OCI-LY1 (cell line): ENCODE measurements at regions not wholly inside any gene's neighbourhood (a gene's known extent, or its start where the extent isn't known, plus 50 kb on each side); places are given as distances from the start of the nearest gene placed in this dataset.

Experiments
- H2AFZ ChIP-seq: fragments of 200-600 bp; sonication (generic), shearing (Covaris generic); 2 replicates; pipeline ENCODE4 v1.6.0; 2014; ENCODE audit warnings: antibody characterized with exemption, mild to moderate bottlenecking, low read length
- H3F3A ChIP-seq: fragments of 200-600 bp; sonication (generic), shearing (Covaris generic); 2 replicates; pipeline ENCODE4 v1.6.0; 2014; ENCODE audit warnings: mild to moderate bottlenecking, antibody characterized with exemption, low read length, moderate library complexity; ENCODE audit not compliant: insufficient read depth
- H3K27ac ChIP-seq: fragments of 200-600 bp; sonication (generic); 2 replicates; pipeline ENCODE4 v1.5.1; 2014; ENCODE audit warnings: low read length, mixed run types, mild to moderate bottlenecking, low read depth; ENCODE audit not compliant: poor library complexity, severe bottlenecking
- H3K27me3 ChIP-seq: fragments of 200-600 bp; sonication (generic); 2 replicates; pipeline ENCODE4 v1.6.0; 2014; ENCODE audit warnings: antibody characterized with exemption, mild to moderate bottlenecking, low read length, moderate library complexity; ENCODE audit not compliant: insufficient read depth
- H3K36me3 ChIP-seq: fragments of 200-600 bp; sonication (generic); 2 replicates; pipeline ENCODE4 v1.6.1; 2014; ENCODE audit warnings: mild to moderate bottlenecking, antibody characterized with exemption, low read length, moderate library complexity, mixed read lengths; ENCODE audit not compliant: insufficient read depth
- H3K4me1 ChIP-seq: fragments of 200-600 bp; sonication (generic); 2 replicates; pipeline ENCODE4 v1.5.1; 2014; ENCODE audit warnings: mild to moderate bottlenecking, low read length, moderate library complexity; ENCODE audit not compliant: insufficient read depth, severe bottlenecking
- H3K4me2 ChIP-seq: fragments of 200-600 bp; sonication (generic), shearing (Covaris generic); 2 replicates; pipeline ENCODE4 v1.6.1; 2014; ENCODE audit warnings: low read length
- H3K4me3 ChIP-seq: fragments of 200-600 bp; sonication (generic); 2 replicates; pipeline ENCODE4 v1.5.1; 2014; ENCODE audit warnings: low read length, low read depth, mild to moderate bottlenecking, mixed read lengths; ENCODE audit not compliant: poor library complexity, severe bottlenecking
- H3K79me2 ChIP-seq: fragments of 200-600 bp; shearing (Covaris generic); 2 replicates; pipeline ENCODE4 v1.6.1; 2016; ENCODE audit warnings: mixed run types, low read length, mixed read lengths; ENCODE audit not compliant: insufficient read depth
- H3K9ac ChIP-seq: fragments of 200-600 bp; sonication (generic), shearing (Covaris generic); 2 replicates; pipeline ENCODE4 v1.6.1; 2014; ENCODE audit warnings: mild to moderate bottlenecking, low read length, mixed read lengths
- H3K9me2 ChIP-seq: fragments of 200-600 bp; sonication (generic), shearing (Covaris generic); 2 replicates; pipeline ENCODE4 v1.6.1; 2014; ENCODE audit warnings: low read depth, mild to moderate bottlenecking, low read length, mixed read lengths
- H3K9me3 ChIP-seq: fragments of 200-600 bp; shearing (Covaris generic); 2 replicates; pipeline ENCODE4 v1.6.1; 2014; ENCODE audit warnings: low read length, mixed read lengths
- H4K20me1 ChIP-seq: fragments of 200-600 bp; sonication (generic), shearing (Covaris generic); 2 replicates; pipeline ENCODE4 v1.6.0; 2016; ENCODE audit warnings: mild to moderate bottlenecking, low read length; ENCODE audit not compliant: insufficient read depth
- CTCF ChIP-seq: fragments of 200-600 bp; sonication (generic), shearing (Covaris generic); IDR thresholded peaks from 2 replicates; pipeline ENCODE4 v1.5.1; 2017; ENCODE audit warnings: mild to moderate bottlenecking, antibody characterized with exemption, low read length, moderate library complexity, mixed read lengths
- EZH2 ChIP-seq: fragments of 200-600 bp; sonication (generic), shearing (Covaris generic); IDR thresholded peaks from 2 replicates; pipeline ENCODE4 v1.8.0; 2017; ENCODE audit warnings: borderline replicate concordance, mixed run types, mild to moderate bottlenecking, antibody characterized with exemption, low read length, moderate library complexity, mixed read lengths

DNA sequence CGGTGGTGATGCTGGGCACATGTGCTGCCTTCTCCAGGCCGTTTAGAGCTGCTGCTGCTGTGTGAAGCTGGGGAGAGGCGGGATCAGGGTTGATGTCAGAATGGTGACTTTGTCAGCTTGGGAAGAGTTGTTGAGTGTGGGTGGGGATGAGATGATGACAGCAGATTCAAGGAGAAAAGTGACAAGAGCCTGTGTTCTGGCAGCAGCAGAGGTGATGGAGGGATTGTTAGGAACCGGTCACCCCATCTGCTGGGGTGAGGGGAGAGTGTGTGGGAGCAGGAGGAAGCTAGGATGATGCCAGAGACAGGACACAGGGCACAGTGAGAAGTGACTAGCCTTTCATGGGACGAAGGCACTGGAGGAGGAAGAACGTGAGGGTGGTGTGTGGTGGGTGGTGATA is 345.5 kb downstream of the RNF144A start:
- H3K27me3 ChIP-seq, result no peaks in the 10 kb centered on the region; the same call in 1 of the 2 replicates
- no peaks in the 10 kb centered on the region for H3F3A ChIP-seq
- H4K20me1 ChIP-seq, result no peaks in the 10 kb centered on the region
- no peaks in the 10 kb centered on the region for H3K9me3 ChIP-seq
- no peaks in the 10 kb centered on the region for H3K9me2 ChIP-seq
- no peak overlapping the region for H3K27ac ChIP-seq
- H3K36me3 ChIP-seq, result no peaks in the 10 kb centered on the region
- H3K79me2 ChIP-seq, result no peaks in the 10 kb centered on the region
- no peak overlapping the region for H2AFZ ChIP-seq
- H3K9ac ChIP-seq, result no peak overlapping the region
- H3K4me3 ChIP-seq, result no peak overlapping the region
- TF ChIP-seq EZH2 (no peak), CTCF (no peak)
- no peaks in the 10 kb centered on the region for H3K4me1 ChIP-seq
- no peak overlapping the region for H3K4me2 ChIP-seq

DNA sequence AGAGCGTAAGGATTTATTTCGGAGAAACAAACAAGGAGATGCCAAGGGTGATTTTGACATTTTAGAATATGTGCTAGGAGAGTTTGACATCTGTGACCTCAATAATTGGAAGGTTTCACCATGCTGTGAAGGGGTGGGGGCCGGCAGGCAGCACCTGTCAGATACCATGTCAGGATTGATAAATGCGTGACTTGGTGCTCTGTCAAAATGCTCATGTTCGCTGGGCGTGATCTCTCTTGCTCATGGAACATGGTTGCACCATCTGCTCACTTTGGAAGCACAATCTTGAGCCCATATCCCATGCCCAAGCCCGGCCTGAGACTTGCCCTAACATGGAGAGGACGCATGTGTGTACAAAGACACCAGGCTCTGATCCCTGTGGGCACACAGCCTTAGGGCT is 347.6 kb downstream of the RNF144A start:
- H3K27me3 ChIP-seq, result no peaks in the 10 kb centered on the region; the same call in 1 of the 2 replicates
- no peaks in the 10 kb centered on the region for H3K4me1 ChIP-seq
- H3K4me2 ChIP-seq, result no peak overlapping the region
- H3K27ac ChIP-seq, result no peak overlapping the region
- no peak overlapping the region for H3K4me3 ChIP-seq
- no peak for TF ChIP-seq CTCF
- no peak for TF ChIP-seq EZH2
- H3K36me3 ChIP-seq, result no peaks in the 10 kb centered on the region
- H3K9me3 ChIP-seq, result no peaks in the 10 kb centered on the region
- H3K79me2 ChIP-seq, result no peaks in the 10 kb centered on the region
- H3K9me2 ChIP-seq, result no peaks in the 10 kb centered on the region
- H4K20me1 ChIP-seq, result no peaks in the 10 kb centered on the region
- no peaks in the 10 kb centered on the region for H3F3A ChIP-seq
- H2AFZ ChIP-seq, result no peak overlapping the region
- no peak overlapping the region for H3K9ac ChIP-seq

DNA sequence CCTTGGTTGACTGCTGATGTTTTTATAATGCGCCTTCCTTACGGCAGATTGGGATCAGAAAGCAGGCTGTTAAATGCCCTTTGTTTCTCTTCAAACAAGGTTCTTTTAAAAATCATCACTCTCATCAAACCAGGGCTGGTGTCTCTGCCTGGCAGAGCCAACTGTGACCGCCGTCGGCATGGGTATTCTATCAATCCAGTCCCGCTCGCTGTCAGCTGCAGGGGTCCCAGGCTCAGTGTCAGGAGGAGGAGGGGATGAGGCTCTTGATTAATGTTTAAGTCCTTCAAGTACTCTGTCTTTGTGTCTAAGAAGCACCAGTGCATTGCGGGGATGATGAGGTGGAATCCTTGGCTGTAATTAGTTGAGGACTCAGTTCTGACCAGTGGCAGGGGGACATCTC is 348.1 kb downstream of the RNF144A start:
- no peaks in the 10 kb centered on the region for H3K79me2 ChIP-seq
- no peaks in the 10 kb centered on the region; the same call in 1 of the 2 replicates for H3K27me3 ChIP-seq
- no peaks in the 10 kb centered on the region for H3K9me3 ChIP-seq
- H3K4me2 ChIP-seq, result no peak overlapping the region
- H3K4me1 ChIP-seq, result no peaks in the 10 kb centered on the region
- H2AFZ ChIP-seq, result no peak overlapping the region
- H3K27ac ChIP-seq, result no peak overlapping the region
- H3K9ac ChIP-seq, result no peak overlapping the region
- no peak overlapping the region for H3K4me3 ChIP-seq
- H3K9me2 ChIP-seq, result no peaks in the 10 kb centered on the region
- TF ChIP-seq CTCF (no peak), EZH2 (no peak)
- no peaks in the 10 kb centered on the region for H3K36me3 ChIP-seq
- no peaks in the 10 kb centered on the region for H4K20me1 ChIP-seq
- no peaks in the 10 kb centered on the region for H3F3A ChIP-seq
